GM19238 (cell line): ENCODE measurements at regions not wholly inside any gene's neighbourhood (a gene's known extent, or its start where the extent isn't known, plus 50 kb on each side); places are given as distances from the start of the nearest gene placed in this dataset.
"Not testable (repeated sequence)": the region's sequence is repeated elsewhere in the genome, so short reads cannot be mapped to it uniquely, and the experiment has no call there.

Source experiments
- DNase-seq: peaks from one replicate; pipeline ENCODE4 v3.0.0; 2011; ENCODE audit warnings: low spot score; ENCODE audit not compliant: insufficient read length

- DNase-seq: no peak
These were observed 50.3 kb upstream of the ITGA11 start for GRCh38 chr15:68482246-68482645.

GRCh38 chr15:68483165-68483564 lies 51.2 kb upstream of the ITGA11 start:
- no peak for DNase-seq

GRCh38 chr15:68484220-68484619 lies 52.3 kb upstream of the ITGA11 start:
- no peak for DNase-seq

GRCh38 chr15:68484696-68485400 lies 52.9 kb upstream of the ITGA11 start:
- DNase-seq: no peak

- no peak for DNase-seq
These were observed 53.9 kb upstream of the ITGA11 start for GRCh38 chr15:68485721-68486360.

GRCh38 chr15:68487087-68487843 lies 55.3 kb upstream of the ITGA11 start:
- DNase-seq: no peak

GRCh38 chr15:68488290-68488689 lies 56.3 kb upstream of the ITGA11 start:
- DNase-seq: no peak

GRCh38 chr15:68488966-68489365 lies 57.0 kb upstream of the ITGA11 start:
- no peak for DNase-seq

GRCh38 chr15:68489421-68489820 lies 57.5 kb upstream of the ITGA11 start:
- no peak for DNase-seq

GRCh38 chr15:68491415-68492106 lies 59.6 kb upstream of the ITGA11 start:
- no peak for DNase-seq

- DNase-seq: no peak
These were observed 60.9 kb upstream of the ITGA11 start for GRCh38 chr15:68492855-68493254.

- DNase-seq: no peak
These were observed 61.7 kb upstream of the ITGA11 start for GRCh38 chr15:68493629-68494028.

- no peak for DNase-seq
These were observed 62.7 kb upstream of the ITGA11 start for GRCh38 chr15:68494573-68495110.

- DNase-seq: no peak
These were observed 63.4 kb upstream of the ITGA11 start for GRCh38 chr15:68495221-68495950.

GRCh38 chr15:68495981-68496705 lies 64.2 kb upstream of the ITGA11 start:
- no peak for DNase-seq

GRCh38 chr15:68496751-68497150 lies 64.8 kb upstream of the ITGA11 start:
- not testable (repeated sequence) for DNase-seq

- DNase-seq: no peak
These were observed 65.4 kb upstream of the ITGA11 start for GRCh38 chr15:68497206-68497910.

GRCh38 chr15:68498076-68498475 lies 66.1 kb upstream of the ITGA11 start:
- DNase-seq: no peak

- no peak for DNase-seq
These were observed 67.8 kb upstream of the ITGA11 start for GRCh38 chr15:68499620-68500312.
